Fibroblast of lung (primary cell): ENCODE measurements at regions not wholly inside any gene's neighbourhood (a gene's known extent, or its start where the extent isn't known, plus 50 kb on each side); places are given as distances from the start of the nearest gene placed in this dataset.

Experiments used
- CTCF ChIP-seq, 2 donors: IDR thresholded peaks in 1 of 2; conservative IDR thresholded peaks in 1 of 2; 1 replicate in 1 of 2; 2 replicates in 1 of 2; pipeline ENCODE4 v1.5.1; 2011 to 2012; ENCODE audit warnings: low read length in 2 of 2, control low read depth in 1 of 2, inconsistent platforms in 1 of 2, low read depth in 1 of 2, mild to moderate bottlenecking in 1 of 2
- EZH2 ChIP-seq: IDR thresholded peaks from 2 replicates; pipeline ENCODE4 v1.5.1; 2012; ENCODE audit warnings: low read length, control low read depth, mild to moderate bottlenecking; ENCODE audit errors: missing control alignments

- no peak for TF ChIP-seq CTCF (conservative IDR thresholded peaks at IDR 0.05 in 1 of 2, IDR thresholded peaks at IDR 0.05 in 1 of 2; ENCODE audit: low read depth in 1 of 2, low read length in 2 of 2)
- TF ChIP-seq EZH2: no peak
These were observed 501.7 kb downstream of the SHQ1 start for GRCh38 chr3:72346526-72346926.
